A673 (cell line): ENCODE measurements at regions not wholly inside any gene's neighbourhood (a gene's known extent, or its start where the extent isn't known, plus 50 kb on each side); places are given as distances from the start of the nearest gene placed in this dataset.

Experiments used
- EZH2 ChIP-seq: fragments of 200-600 bp; sonication (generic); IDR thresholded peaks from 2 replicates; pipeline ENCODE4 v1.6.1; 2017; ENCODE audit warnings: borderline replicate concordance, low read depth, mild to moderate bottlenecking, mixed read lengths, antibody characterized with exemption, low read length; ENCODE audit not compliant: poor library complexity, severe bottlenecking
- TF ChIP-seq, protein P1 (sequence below): fragments of 300-800, 200-600 bp; sonication (generic); conservative IDR thresholded peaks from 2 replicates; pipeline ENCODE4 v1.5.1; 2017; ENCODE audit warnings: low read depth, mild to moderate bottlenecking, antibody characterized with exemption, low read length, moderate library complexity, mixed read lengths

- TF ChIP-seq, protein P1, sequence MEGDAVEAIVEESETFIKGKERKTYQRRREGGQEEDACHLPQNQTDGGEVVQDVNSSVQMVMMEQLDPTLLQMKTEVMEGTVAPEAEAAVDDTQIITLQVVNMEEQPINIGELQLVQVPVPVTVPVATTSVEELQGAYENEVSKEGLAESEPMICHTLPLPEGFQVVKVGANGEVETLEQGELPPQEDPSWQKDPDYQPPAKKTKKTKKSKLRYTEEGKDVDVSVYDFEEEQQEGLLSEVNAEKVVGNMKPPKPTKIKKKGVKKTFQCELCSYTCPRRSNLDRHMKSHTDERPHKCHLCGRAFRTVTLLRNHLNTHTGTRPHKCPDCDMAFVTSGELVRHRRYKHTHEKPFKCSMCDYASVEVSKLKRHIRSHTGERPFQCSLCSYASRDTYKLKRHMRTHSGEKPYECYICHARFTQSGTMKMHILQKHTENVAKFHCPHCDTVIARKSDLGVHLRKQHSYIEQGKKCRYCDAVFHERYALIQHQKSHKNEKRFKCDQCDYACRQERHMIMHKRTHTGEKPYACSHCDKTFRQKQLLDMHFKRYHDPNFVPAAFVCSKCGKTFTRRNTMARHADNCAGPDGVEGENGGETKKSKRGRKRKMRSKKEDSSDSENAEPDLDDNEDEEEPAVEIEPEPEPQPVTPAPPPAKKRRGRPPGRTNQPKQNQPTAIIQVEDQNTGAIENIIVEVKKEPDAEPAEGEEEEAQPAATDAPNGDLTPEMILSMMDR: no peak
- no peak for TF ChIP-seq EZH2
These were observed 85.9 kb downstream of the FOXL3 start for GRCh38 chr7:375901-376305.
